Type B pancreatic cell (in vitro differentiated cells): ENCODE measurements at regions not wholly inside any gene's neighbourhood (a gene's known extent, or its start where the extent isn't known, plus 50 kb on each side); places are given as distances from the start of the nearest gene placed in this dataset.

Experiments
- DNase-seq: peaks from one replicate; pipeline ENCODE4 v3.0.0; 2021; ENCODE audit warnings: mixed read lengths; ENCODE audit not compliant: unreplicated experiment; ENCODE audit errors: extremely low spot score
- H3K27ac Mint-ChIP-seq: 2 replicates; pipeline ENCODE4 v1.8.0; 2021; ENCODE audit warnings: mild to moderate bottlenecking, mixed read lengths
- H3K27me3 Mint-ChIP-seq: 2 replicates; pipeline ENCODE4 v1.8.0; 2021; ENCODE audit warnings: mixed read lengths
- H3K36me3 Mint-ChIP-seq: 2 replicates; pipeline ENCODE4 v1.8.0; 2021; ENCODE audit warnings: mixed read lengths
- H3K4me1 Mint-ChIP-seq: one replicate; pipeline ENCODE4 v1.8.0; 2021; ENCODE audit warnings: mixed read lengths; ENCODE audit not compliant: unreplicated experiment
- H3K4me3 Mint-ChIP-seq: 2 replicates; pipeline ENCODE4 v1.8.0; 2021; ENCODE audit warnings: mild to moderate bottlenecking, mixed read lengths
- H3K9me3 Mint-ChIP-seq: 2 replicates; pipeline ENCODE4 v1.8.0; 2021; ENCODE audit warnings: mixed read lengths
- TF ChIP-seq, protein P1 (sequence below): fragments of 200-600 bp; sonication (generic); conservative IDR thresholded peaks from 2 replicates; pipeline ENCODE4 v1.5.0; 2021; ENCODE audit warnings: antibody characterized with exemption, mild to moderate bottlenecking

DNA sequence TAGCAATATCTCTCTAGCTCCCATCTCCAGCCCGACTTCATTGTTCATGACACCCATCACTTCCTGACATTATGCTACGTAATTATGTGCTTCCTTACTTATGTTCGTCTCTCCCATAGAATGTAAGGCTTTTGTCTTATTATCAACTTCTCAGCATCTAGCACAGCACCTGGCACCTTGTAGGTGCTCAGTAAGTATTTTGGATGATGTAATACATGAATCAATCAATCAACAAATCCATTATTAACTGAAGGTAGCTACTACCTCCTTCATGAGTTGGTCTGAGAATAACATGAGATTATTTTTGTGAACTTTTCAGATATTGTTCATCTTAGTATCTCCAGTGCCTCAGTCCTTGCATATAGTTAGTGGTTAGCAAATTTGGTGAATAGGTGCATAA is 109.3 kb downstream of the EN1 start:
- H3K9me3 Mint-ChIP-seq: peaks cover 5% of the 10 kb centered on the region
- TF ChIP-seq, protein P1, sequence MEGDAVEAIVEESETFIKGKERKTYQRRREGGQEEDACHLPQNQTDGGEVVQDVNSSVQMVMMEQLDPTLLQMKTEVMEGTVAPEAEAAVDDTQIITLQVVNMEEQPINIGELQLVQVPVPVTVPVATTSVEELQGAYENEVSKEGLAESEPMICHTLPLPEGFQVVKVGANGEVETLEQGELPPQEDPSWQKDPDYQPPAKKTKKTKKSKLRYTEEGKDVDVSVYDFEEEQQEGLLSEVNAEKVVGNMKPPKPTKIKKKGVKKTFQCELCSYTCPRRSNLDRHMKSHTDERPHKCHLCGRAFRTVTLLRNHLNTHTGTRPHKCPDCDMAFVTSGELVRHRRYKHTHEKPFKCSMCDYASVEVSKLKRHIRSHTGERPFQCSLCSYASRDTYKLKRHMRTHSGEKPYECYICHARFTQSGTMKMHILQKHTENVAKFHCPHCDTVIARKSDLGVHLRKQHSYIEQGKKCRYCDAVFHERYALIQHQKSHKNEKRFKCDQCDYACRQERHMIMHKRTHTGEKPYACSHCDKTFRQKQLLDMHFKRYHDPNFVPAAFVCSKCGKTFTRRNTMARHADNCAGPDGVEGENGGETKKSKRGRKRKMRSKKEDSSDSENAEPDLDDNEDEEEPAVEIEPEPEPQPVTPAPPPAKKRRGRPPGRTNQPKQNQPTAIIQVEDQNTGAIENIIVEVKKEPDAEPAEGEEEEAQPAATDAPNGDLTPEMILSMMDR: no peak
- no peak for DNase-seq
- no peaks in the 10 kb centered on the region for H3K4me1 Mint-ChIP-seq
- H3K4me3 Mint-ChIP-seq: no peak overlapping the region
- peaks cover 39% of the 10 kb centered on the region for H3K27me3 Mint-ChIP-seq
- H3K36me3 Mint-ChIP-seq: no peaks in the 10 kb centered on the region
- no peak overlapping the region for H3K27ac Mint-ChIP-seq

DNA sequence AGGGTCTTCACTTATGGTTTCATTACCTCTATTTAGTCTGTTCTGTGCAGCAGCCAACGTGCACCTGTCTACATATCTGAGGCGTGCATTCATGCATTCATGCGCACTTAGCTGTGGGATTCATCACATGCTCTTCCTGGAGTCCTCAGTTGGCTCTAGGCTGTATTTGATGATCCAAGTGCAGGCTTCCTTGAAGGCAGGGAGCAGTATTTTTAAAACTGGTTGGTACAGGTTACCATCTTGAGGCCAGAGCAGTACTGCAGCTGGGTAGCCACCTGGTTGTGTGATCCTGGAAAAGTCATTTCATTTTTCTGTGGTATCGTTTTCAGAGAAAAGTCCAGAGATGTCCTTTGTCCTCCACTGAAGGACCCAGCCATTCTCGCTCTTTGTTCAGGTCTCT is 109.8 kb downstream of the EN1 start:
- Mint-ChIP-seq H3K27me3 (peaks cover 39% of the 10 kb centered on the region), H3K4me3 (no peak overlapping the region), H3K9me3 (peaks cover 5% of the 10 kb centered on the region), H3K27ac (no peak overlapping the region), H3K4me1 (no peaks in the 10 kb centered on the region), H3K36me3 (no peaks in the 10 kb centered on the region)
- TF ChIP-seq, protein P1: no peak
- DNase-seq: no peak

DNA sequence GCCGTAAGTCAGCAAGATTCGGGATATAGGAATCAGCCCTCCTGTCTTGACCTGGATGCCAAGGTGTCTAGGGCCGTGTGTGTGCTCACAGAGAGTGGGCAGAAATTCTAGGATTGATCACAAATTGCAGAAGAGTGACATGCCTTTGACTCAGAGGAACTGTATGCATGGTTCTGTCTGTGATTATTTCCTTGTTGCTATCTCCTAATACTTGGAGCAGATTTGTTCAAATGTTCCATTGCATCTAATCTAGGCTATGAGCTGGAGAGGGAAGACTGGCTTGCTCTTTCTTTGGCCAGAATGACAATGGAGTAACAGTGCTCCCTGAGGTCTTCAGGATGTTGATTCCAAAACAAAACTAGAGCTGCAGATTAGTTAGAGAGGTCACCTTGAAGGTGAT is 115.0 kb downstream of the EN1 start:
- H3K4me1 Mint-ChIP-seq: no peaks in the 10 kb centered on the region
- no peak overlapping the region for H3K27ac Mint-ChIP-seq
- no peak for DNase-seq
- H3K9me3 Mint-ChIP-seq: peaks cover 5% of the 10 kb centered on the region
- TF ChIP-seq, protein P1: no peak
- no peaks in the 10 kb centered on the region for H3K36me3 Mint-ChIP-seq
- H3K4me3 Mint-ChIP-seq: no peak overlapping the region
- H3K27me3 Mint-ChIP-seq: peaks cover 27% of the 10 kb centered on the region

- TF ChIP-seq, protein P1: no peak
- peaks cover 8% of the 10 kb centered on the region for H3K9me3 Mint-ChIP-seq
Measured at GRCh38 chr2:118731413-118731812, 116.0 kb downstream of the EN1 start.

DNA sequence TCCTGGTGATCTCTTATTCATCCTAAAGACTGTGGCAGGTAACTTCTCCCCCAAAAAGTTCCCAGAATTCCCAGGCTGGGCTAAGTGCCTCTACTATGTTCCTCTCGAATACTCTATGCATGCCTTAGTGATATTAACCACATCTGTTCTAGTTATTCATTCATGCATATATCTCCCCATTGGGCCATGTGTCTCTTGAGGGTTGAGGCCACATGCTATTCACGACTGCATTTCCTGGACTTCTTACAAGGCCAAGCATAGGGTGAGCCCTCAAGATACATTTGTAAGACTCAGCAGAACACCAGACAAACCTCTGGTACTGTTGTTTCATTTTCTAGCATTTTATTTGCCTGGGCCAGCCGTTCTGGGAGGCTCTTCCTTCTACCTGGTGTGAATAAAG is 117.0 kb downstream of the EN1 start:
- Mint-ChIP-seq H3K4me1 (no peaks in the 10 kb centered on the region), H3K4me3 (no peak overlapping the region), H3K36me3 (no peaks in the 10 kb centered on the region), H3K27ac (no peak overlapping the region), H3K9me3 (peaks cover 8% of the 10 kb centered on the region), H3K27me3 (peaks cover 22% of the 10 kb centered on the region)
- DNase-seq: no peak
- TF ChIP-seq, protein P1: no peak

More at GRCh38 chr2:118731413-118731812, 116.0 kb downstream of the EN1 start:
- DNase-seq: no peak
- Mint-ChIP-seq H3K36me3 (no peaks in the 10 kb centered on the region), H3K4me1 (no peaks in the 10 kb centered on the region), H3K4me3 (no peak overlapping the region), H3K27me3 (peaks cover 30% of the 10 kb centered on the region), H3K27ac (no peak overlapping the region)

GRCh38 chr2:118729760-118730159 is 117.7 kb downstream of the EN1 start:
- no peak for DNase-seq
- H3K36me3 Mint-ChIP-seq: no peaks in the 10 kb centered on the region
- peaks cover 22% of the 10 kb centered on the region for H3K27me3 Mint-ChIP-seq
- H3K9me3 Mint-ChIP-seq: peaks cover 8% of the 10 kb centered on the region
- TF ChIP-seq, protein P1: no peak
- no peak overlapping the region for H3K27ac Mint-ChIP-seq
- no peak overlapping the region for H3K4me3 Mint-ChIP-seq
- H3K4me1 Mint-ChIP-seq: no peaks in the 10 kb centered on the region
